Neural crest cell (in vitro differentiated cells): ENCODE measurements at regions not wholly inside any gene's neighbourhood (a gene's known extent, or its start where the extent isn't known, plus 50 kb on each side); places are given as distances from the start of the nearest gene placed in this dataset.

ENCODE experiments used
- DNase-seq: peaks from one replicate; pipeline ENCODE4 v3.0.0; 2021; ENCODE audit warnings: low read depth, mixed read lengths, low spot score
- H3K27ac Mint-ChIP-seq: one replicate; pipeline ENCODE4 v1.8.0; 2021; ENCODE audit warnings: mild to moderate bottlenecking, mixed read lengths; ENCODE audit not compliant: unreplicated experiment
- H3K27me3 Mint-ChIP-seq: 2 replicates; pipeline ENCODE4 v1.8.0; 2021; ENCODE audit warnings: low read depth, mild to moderate bottlenecking, mixed read lengths
- H3K36me3 Mint-ChIP-seq: 2 replicates; pipeline ENCODE4 v1.8.0; 2021; ENCODE audit warnings: low read depth, mild to moderate bottlenecking, mixed read lengths
- H3K4me1 Mint-ChIP-seq: 2 replicates; pipeline ENCODE4 v1.8.0; 2021; ENCODE audit warnings: mixed read lengths
- H3K4me3 Mint-ChIP-seq: one replicate; pipeline ENCODE4 v1.8.0; 2021; ENCODE audit warnings: mild to moderate bottlenecking, mixed read lengths
- H3K9me3 Mint-ChIP-seq: 2 replicates; pipeline ENCODE4 v1.8.0; 2021; ENCODE audit warnings: mixed read lengths
- TF ChIP-seq, protein P1 (sequence below): fragments of 200-600 bp; sonication (generic); conservative IDR thresholded peaks from 2 replicates; pipeline ENCODE4 v1.5.0; 2021; ENCODE audit warnings: antibody characterized with exemption, mild to moderate bottlenecking

DNA sequence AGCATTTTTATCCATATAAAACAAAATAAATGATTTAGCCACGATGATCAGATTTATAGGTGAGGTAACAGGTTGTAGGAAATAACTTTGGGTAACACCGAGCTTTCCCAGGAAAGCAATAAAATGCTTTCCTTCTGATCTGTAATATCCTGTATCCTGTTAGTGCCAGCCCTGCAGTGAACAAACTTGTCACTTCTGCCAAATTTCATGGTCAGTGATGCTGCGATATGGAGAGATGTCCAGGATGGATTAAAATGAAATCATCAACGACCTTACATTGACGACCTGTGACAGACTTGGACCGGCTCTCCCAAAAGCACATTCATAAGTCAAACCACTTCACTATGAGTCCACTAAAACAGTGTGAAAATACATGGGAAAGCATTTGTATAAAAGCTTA lies 608.0 kb upstream of the NRP1 start:
- H3K36me3 Mint-ChIP-seq = no peaks in the 10 kb centered on the region
- H3K9me3 Mint-ChIP-seq = peaks cover 4% of the 10 kb centered on the region
- no peak for DNase-seq
- peaks cover 4% of the 10 kb centered on the region for H3K4me1 Mint-ChIP-seq
- TF ChIP-seq, protein P1, sequence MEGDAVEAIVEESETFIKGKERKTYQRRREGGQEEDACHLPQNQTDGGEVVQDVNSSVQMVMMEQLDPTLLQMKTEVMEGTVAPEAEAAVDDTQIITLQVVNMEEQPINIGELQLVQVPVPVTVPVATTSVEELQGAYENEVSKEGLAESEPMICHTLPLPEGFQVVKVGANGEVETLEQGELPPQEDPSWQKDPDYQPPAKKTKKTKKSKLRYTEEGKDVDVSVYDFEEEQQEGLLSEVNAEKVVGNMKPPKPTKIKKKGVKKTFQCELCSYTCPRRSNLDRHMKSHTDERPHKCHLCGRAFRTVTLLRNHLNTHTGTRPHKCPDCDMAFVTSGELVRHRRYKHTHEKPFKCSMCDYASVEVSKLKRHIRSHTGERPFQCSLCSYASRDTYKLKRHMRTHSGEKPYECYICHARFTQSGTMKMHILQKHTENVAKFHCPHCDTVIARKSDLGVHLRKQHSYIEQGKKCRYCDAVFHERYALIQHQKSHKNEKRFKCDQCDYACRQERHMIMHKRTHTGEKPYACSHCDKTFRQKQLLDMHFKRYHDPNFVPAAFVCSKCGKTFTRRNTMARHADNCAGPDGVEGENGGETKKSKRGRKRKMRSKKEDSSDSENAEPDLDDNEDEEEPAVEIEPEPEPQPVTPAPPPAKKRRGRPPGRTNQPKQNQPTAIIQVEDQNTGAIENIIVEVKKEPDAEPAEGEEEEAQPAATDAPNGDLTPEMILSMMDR = no peak
- H3K4me3 Mint-ChIP-seq = no peak overlapping the region
- no peak overlapping the region for H3K27ac Mint-ChIP-seq
- no peaks in the 10 kb centered on the region for H3K27me3 Mint-ChIP-seq

- peaks cover 4% of the 10 kb centered on the region for H3K9me3 Mint-ChIP-seq
- TF ChIP-seq, protein P1 = no peak
- no peaks in the 10 kb centered on the region for H3K36me3 Mint-ChIP-seq
- H3K27me3 Mint-ChIP-seq = no peaks in the 10 kb centered on the region
- H3K27ac Mint-ChIP-seq = peak overlapping the region; percentile 53
- no peak overlapping the region for H3K4me3 Mint-ChIP-seq
- no peak for DNase-seq
- peaks cover 17% of the 10 kb centered on the region for H3K4me1 Mint-ChIP-seq
Observed at GRCh38 chr10:33939892-33940291, 605.4 kb upstream of the NRP1 start.

DNA sequence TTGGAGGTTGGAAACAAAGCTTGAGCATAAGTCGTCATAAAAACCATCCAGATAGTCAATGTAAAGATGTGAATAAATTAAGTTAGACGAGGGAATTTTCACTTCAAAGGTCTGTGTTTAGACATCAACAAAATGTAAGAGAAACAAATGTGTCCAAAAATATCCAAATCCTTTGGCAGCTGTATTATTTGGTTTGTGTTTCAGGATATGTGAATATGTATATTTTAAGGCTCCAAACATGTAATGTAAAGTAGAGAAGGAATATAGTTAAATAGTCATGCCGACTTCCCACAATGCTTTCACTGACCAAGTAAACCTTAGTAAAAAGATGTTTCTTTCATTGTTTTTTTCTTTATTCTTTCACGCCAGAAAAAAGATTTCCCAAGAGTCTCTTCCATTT lies 604.9 kb upstream of the NRP1 start:
- peaks cover 17% of the 10 kb centered on the region for H3K4me1 Mint-ChIP-seq
- H3K27me3 Mint-ChIP-seq = no peaks in the 10 kb centered on the region
- H3K27ac Mint-ChIP-seq = no peak overlapping the region
- no peak for DNase-seq
- peaks cover 4% of the 10 kb centered on the region for H3K9me3 Mint-ChIP-seq
- H3K36me3 Mint-ChIP-seq = no peaks in the 10 kb centered on the region
- no peak overlapping the region for H3K4me3 Mint-ChIP-seq
- TF ChIP-seq, protein P1 = no peak

GRCh38 chr10:33938001-33938400 lies 603.5 kb upstream of the NRP1 start:
- Mint-ChIP-seq H3K36me3 (no peaks in the 10 kb centered on the region), H3K27ac (no peak overlapping the region), H3K4me3 (no peak overlapping the region), H3K27me3 (no peaks in the 10 kb centered on the region), H3K4me1 (peaks cover 17% of the 10 kb centered on the region), H3K9me3 (no peaks in the 10 kb centered on the region)
- no peak for DNase-seq
- TF ChIP-seq, protein P1 = no peak

GRCh38 chr10:33937036-33937730 lies 602.7 kb upstream of the NRP1 start:
- Mint-ChIP-seq H3K9me3 (no peaks in the 10 kb centered on the region), H3K4me1 (peaks cover 17% of the 10 kb centered on the region), H3K4me3 (no peak overlapping the region), H3K36me3 (no peaks in the 10 kb centered on the region), H3K27ac (no peak overlapping the region), H3K27me3 (no peaks in the 10 kb centered on the region)
- no peak for DNase-seq
- TF ChIP-seq, protein P1 = no peak
